A673 (cell line): ENCODE measurements at regions not wholly inside any gene's neighbourhood (a gene's known extent, or its start where the extent isn't known, plus 50 kb on each side); places are given as distances from the start of the nearest gene placed in this dataset.

ENCODE experiments used
- EZH2 ChIP-seq: fragments of 200-600 bp; sonication (generic); IDR thresholded peaks from 2 replicates; pipeline ENCODE4 v1.6.1; 2017; ENCODE audit warnings: borderline replicate concordance, low read depth, mild to moderate bottlenecking, mixed read lengths, antibody characterized with exemption, low read length; ENCODE audit not compliant: poor library complexity, severe bottlenecking
- TF ChIP-seq, protein P1 (sequence below): fragments of 300-800, 200-600 bp; sonication (generic); conservative IDR thresholded peaks from 2 replicates; pipeline ENCODE4 v1.5.1; 2017; ENCODE audit warnings: low read depth, mild to moderate bottlenecking, antibody characterized with exemption, low read length, moderate library complexity, mixed read lengths

GRCh38 chr5:1718669-1719068 lies 81.0 kb downstream of the MRPL36 start:
- TF ChIP-seq, protein P1, sequence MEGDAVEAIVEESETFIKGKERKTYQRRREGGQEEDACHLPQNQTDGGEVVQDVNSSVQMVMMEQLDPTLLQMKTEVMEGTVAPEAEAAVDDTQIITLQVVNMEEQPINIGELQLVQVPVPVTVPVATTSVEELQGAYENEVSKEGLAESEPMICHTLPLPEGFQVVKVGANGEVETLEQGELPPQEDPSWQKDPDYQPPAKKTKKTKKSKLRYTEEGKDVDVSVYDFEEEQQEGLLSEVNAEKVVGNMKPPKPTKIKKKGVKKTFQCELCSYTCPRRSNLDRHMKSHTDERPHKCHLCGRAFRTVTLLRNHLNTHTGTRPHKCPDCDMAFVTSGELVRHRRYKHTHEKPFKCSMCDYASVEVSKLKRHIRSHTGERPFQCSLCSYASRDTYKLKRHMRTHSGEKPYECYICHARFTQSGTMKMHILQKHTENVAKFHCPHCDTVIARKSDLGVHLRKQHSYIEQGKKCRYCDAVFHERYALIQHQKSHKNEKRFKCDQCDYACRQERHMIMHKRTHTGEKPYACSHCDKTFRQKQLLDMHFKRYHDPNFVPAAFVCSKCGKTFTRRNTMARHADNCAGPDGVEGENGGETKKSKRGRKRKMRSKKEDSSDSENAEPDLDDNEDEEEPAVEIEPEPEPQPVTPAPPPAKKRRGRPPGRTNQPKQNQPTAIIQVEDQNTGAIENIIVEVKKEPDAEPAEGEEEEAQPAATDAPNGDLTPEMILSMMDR: no peak
- TF ChIP-seq EZH2: no peak
